ENCODE measurements at regions not wholly inside any gene's neighbourhood (a gene's known extent, or its start where the extent isn't known, plus 50 kb on each side); places are given as distances from the start of the nearest gene placed in this dataset.
"Not testable (repeated sequence)": the region's sequence is repeated elsewhere in the genome, so short reads cannot be mapped to it uniquely, and the experiment has no call there.

DNA sequence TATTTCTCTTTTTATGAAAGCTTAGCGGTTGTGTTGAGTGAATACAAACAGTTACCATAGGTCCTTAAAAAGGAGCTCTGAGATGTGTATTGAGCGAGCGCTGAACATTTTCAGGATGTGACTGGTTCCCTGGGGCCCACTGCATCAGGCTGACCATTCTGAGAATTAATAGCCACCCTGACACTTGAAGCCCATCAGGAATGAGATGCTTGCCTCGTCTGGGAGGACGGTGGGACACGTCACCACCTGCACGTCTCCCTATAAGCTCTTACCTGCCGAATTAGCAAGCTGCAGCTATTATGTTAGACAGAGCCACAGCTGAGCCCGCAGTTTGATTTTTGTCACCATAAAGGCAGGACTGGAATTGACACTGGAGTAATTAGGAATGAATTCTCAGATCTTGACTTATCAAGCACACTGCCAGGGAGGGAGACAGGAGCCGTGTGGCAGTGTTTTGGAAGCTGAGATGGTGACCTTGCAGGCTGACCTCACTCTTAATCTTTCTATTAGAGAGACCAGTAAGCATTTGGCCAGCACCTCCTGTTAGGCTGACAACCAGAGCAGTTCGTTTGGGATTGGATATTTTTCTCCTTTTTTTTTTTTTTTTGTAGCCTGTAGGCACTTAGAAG is 373.1 kb upstream of the WWC1 start:
- DNase-seq (ENCODE audit: extremely low read depth in 1 of 2, low read depth in 1 of 2) = no peak

DNA sequence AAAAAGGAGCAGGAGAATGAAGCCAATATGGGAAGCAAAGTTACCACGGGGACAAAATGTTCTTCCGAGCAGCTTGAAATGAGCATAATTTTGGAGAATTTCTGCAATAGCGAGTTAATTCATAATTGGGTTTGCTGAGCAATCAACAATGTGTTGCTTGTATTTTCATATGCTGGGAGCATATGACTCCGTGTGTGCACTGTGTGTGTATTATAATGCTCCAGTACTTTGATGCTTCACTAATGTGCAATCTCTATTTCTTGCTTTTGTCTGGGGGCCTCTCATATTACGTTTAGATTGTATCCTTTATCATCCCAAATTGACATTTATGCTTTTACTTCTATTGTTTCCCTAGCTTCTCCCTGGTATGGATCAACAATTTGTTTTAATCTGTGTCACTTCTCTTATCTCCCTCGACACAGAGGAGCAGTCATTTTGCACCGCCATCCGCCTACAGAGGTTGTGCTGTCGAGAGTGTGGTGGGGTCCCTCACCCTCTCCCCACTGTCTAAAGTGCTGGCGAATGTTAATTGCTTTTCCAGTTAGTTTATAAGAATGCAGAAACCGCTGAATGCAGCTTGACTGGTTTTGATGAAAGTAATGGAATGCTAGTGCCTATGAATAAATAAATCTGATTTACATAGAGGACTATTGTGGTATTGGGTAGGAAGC is 372.5 kb upstream of the WWC1 start:
- no peak for DNase-seq (ENCODE audit: extremely low read depth in 1 of 2, low read depth in 1 of 2)

DNA sequence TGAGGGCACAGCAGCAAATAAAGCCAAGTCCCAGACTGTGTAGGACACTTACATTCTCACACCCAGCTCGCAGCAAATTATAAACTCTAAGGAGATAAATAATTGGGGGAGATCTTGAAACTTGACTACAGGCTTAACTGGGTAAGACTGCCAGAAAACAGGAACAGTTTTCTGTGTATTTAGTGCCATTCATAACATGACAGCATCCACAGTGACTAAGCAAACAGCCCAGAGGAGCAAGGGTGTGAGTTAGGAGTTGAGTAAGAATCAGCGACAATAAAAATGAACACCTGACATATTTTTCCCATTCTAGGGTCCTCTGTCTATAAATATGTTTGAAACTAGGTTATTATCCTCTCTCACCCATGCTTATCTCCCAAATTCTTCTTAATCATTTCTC is 370.9 kb upstream of the WWC1 start:
- DNase-seq (ENCODE audit: extremely low read depth in 1 of 2, low read depth in 1 of 2) = no peak

DNA sequence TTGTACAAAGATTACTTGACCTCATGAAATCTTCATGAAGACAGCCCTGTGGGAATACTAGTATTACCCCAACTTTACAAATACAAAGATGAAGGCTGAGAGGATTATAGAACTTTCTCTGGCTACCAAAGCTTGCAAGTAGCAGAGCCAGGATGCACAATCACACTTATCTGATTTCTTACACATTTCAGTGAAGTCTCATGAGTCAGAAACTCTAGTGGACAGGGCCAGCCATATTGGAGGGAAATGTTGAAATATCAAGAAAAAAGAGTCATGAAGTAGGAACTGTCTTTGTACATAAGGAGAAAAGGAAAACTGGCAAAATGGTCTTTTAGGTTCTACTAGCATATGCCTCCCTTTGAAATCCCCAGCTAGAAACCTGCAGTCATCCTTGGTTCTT is 369.6 kb upstream of the WWC1 start:
- no peak for DNase-seq (ENCODE audit: extremely low read depth in 1 of 2, low read depth in 1 of 2)

DNA sequence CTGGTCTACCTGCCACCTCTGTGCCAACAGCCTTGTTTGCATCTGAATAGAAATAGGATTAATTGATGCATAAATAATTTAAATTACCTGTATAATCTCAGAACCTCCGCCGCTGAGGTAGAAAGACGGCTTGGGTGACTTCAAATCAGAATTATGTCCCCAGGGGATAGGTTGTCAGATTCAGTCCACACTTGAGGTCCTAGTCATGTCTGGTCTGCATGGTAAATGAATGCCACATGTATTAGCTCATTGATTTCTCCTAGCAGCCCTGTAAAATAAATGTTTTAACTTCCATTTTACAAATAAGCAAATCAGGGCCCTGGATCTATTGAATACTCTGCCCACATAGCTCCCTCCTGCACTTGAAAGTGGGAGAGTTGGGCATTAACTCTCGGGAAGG is 368.0 kb upstream of the WWC1 start:
- DNase-seq (ENCODE audit: extremely low read depth in 1 of 2, low read depth in 1 of 2) = no peak

DNA sequence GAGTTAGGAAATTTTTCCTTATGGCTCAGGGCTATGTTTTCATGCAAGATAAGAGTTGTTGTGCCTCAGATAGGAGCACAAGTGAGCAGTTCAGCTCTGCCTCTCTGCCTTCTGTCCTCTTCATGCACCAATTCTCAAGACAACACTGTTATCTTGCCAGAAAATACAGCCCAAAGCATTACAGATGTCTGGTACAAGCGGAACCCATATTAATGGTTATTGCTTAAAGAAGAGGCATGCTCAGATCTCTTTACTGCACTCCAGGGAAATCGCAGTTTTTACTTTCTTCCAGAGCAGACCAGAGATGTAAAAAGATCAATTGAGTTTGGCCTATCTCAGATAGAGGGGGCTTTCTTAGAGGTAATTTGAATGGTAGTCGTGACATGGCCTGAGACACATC is 361.6 kb upstream of the WWC1 start:
- DNase-seq (ENCODE audit: extremely low read depth in 1 of 2, low read depth in 1 of 2) = no peak

DNA sequence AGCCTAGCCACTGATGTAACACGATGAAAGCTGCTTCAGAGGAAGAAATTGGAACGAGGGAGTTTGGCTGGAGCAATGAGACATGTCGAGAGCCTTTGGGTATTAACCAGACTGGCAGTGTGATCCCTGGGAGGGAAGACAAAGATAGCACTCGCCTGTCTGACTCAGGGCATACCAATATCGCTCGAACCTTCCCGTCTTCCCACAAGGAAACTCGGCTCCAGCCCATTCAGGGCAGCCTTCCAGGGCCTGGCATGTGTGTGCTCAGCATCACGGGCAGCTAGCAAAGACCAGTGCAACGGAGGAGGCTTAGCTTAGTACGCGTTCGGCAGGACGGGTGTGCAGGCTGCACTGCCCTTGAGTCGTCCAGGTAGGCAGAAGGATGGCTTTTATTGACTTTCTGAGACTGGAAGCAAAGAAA is 356.9 kb upstream of the WWC1 start:
- no peak for DNase-seq (ENCODE audit: extremely low read depth in 1 of 2, low read depth in 1 of 2)

DNA sequence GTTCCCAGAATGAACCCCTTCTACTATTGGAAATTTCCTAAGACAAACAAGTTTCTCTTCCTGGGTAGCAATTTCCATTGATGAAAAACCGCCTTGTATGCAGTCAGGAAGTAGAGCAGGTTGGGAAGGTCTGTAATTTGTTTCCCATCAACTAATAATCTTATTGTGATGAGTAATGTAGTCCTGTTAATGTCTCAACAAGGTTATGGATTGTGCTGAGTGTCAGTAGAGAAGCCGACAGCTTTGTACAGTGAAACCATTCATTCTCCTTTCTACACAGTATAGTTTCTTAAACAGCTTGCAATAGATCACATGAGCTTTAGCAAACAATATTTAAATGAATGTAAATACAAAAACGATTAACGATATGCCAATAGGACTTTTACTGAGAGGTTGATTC is 355.4 kb upstream of the WWC1 start:
- no peak for DNase-seq (ENCODE audit: extremely low read depth in 1 of 2, low read depth in 1 of 2)

DNA sequence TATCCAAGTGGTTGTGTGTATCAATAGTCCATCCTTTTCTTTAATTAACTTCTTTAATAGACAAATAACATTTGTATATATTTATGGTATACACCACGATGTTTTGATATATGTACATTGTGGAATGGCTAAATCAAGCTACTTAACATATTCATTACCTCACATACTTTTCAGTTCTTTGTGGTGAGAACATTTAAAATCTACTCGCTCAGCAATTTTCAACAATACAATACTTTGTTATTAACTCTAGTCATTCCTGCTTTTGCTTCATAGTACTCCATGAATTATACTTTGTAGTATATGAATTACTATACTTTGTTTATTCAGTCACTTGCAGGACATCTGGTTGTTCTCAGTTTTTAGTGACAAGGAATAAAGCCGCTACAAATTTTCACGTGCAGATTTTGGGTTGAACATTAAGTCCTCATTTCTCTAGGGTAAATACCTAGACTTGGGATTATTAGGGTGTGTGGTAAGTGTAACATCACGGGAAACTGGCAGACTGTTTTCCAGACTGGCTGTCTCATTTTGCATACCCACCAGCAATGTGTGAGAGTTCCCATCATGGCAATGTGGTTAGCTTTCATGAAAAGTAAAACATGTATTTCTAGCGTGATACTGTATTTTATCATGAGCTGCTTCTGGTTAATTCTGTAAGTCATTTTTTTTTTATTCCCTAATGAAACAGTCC is 354.4 kb upstream of the WWC1 start:
- no peak for DNase-seq (ENCODE audit: extremely low read depth in 1 of 2, low read depth in 1 of 2)

DNA sequence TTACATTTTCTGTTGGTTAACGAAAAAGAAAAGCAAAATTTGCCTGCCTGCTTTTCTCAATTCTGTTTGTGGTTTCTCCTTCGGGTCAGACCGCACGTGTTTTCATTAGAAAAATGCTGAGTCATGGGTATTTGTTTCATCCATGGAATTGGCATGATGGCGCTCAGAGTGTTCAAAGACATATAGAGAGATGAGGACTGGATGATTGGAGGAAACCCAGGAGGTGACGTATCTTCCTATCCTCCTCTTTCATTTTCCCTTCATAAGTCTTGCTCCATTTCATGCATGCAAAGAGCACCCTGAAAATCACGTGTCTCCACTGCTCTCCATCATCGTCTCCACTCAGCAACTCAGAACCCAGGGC is 353.8 kb upstream of the WWC1 start:
- no peak for DNase-seq (ENCODE audit: extremely low read depth in 1 of 2, low read depth in 1 of 2)

DNA sequence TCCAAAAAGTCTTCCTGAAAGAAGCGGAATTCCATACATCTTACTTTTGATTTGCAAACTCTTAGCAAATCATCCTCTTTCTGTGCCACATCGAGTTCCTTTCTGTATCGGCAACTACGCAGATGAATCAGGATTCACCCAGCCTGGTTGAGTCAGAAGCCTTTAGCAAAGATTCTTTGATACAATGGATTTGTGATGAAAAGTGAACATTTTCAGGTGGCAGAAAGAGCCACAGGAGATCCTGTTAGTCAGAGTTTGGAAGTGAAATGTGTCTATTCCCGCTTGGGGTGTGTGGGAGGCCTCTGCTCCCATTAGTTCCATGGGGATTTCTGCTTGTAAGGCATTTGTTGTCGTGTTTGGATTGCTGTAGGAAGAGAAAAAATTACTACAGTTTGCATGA is 351.8 kb upstream of the WWC1 start:
- DNase-seq (ENCODE audit: extremely low read depth in 1 of 2, low read depth in 1 of 2) = no peak

DNA sequence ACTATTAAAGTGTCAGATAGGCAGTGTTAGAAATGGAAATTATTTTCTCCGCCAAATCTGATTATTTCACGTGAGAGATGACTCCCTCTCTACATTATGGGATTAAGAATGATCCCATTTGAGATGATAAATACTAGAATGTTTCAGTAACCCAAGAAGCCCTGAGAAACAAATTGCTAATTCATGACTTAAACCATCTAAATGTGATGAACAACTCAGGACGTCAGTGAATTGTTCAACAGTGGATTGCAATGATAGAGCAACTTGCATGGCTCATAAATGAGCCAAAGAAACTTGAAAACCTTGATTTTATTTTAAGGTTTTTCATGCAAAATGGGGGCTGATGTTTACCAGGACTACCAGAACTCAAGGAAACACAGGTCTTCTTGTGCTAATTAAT is 350.5 kb upstream of the WWC1 start:
- DNase-seq (ENCODE audit: extremely low read depth in 1 of 2, low read depth in 1 of 2) = no peak

DNA sequence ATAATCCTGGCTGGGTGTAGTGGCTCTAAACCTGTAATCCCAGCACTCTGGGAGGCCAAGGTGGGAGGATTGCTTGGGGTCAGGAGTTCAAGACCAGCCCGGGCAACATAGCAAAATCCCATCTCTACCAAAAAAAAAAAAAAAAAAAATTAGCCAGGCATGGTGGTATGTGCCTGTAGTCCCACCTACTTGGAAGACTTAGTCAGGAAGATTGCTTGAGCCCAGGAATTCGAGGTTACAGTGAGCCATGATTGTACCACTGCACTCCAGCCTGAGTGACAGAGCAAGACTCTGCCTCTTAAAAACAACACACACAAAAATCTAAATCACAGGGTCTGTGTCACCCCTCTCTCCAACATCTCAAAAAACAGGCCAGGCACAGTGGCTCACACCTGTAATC is 349.9 kb upstream of the WWC1 start:
- DNase-seq (ENCODE audit: extremely low read depth in 1 of 2, low read depth in 1 of 2) = not testable (repeated sequence)

DNA sequence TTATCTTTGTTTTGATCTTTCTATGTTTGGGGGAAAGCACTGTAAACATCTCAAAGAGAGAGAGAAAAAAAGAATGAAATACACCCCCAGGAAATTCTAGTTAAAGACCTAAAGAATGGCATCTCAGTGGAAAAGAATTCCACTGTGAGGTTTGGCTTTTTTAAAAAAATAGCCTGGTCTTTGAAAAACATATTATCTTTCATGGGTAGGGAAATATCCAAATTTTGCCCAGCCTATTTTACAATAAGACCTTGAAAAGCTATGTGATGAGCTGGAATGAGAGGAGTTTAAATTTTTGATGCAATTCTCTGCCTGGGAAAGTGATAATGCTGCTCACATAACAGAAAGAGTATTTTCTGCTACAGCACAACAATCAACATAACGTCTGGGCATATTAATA is 348.1 kb upstream of the WWC1 start:
- DNase-seq (ENCODE audit: extremely low read depth in 1 of 2, low read depth in 1 of 2) = no peak

DNA sequence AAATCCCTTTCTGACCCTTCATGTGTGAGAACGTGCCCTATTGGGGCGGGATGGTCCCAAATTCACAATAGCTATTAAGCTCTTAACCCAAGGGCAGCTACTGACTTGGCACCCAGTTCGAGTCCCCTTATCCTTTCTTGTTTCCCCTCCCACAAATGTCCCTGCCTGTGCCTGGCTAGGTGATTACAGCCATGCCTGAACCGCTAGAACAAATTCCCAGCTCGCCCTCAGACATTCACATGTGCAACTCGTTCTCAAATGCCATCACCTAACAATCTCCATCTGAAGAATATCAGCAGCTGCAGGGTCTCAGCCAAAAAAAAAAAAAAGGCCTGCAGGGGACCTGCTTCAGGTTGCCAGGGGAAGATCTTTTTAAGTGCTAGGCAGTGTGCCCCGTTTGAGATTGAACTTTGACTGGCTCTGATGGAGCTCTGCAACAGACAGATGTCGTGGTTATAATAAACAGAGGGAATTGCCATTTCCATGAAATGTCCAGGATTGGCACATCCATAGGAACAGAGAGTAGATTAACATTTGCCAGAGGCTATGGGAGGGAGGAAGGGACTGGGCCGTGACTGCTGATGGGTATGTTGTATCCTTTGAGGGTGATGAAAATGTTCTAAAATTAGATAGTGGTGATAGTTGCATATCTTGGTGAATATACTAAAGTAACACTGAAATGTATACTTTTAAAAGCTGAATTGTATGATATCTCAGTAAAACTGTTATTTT is 347.2 kb upstream of the WWC1 start:
- DNase-seq (ENCODE audit: extremely low read depth in 1 of 2, low read depth in 1 of 2) = no peak

DNA sequence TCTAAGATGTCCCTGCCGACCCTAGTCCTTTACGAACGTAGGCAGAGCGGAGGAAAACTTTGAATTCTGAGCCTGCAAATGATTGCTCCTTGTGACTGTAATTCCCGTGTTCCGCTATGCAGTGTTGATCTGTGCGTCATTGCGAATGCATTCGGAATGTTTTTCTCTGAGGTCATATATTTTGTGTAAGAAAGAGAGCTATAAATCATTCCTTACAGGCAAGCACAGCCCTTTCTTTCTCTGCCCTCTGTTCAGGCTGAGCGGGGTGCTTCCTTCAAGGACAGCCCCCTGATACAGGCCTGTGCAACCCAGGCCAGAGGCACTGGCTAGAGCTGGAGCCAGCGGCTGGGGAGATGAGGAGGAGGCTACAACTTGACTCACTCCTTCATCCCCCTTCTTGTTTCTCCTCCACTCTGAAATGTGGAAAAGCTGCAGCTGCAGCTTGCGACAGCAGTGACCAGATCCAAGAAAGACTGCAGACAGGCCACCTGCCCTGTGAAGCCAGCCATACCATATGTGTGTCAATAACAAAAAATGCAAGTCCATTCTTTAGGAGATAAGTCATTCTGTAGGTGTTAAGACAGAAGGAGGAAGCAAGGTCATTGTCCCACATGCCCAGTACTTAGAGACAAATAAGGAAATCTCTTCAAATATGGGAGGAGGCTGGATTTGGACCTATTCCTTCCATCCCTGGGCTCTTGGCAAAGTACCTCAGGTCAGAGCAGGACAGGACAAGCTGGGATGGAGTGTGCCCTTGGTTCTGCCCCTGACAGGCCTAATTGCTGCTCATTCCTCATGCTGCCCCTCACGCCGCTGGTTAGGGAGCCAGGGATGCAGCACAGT is 345.7 kb upstream of the WWC1 start:
- no peak for DNase-seq (ENCODE audit: extremely low read depth in 1 of 2, low read depth in 1 of 2)

DNA sequence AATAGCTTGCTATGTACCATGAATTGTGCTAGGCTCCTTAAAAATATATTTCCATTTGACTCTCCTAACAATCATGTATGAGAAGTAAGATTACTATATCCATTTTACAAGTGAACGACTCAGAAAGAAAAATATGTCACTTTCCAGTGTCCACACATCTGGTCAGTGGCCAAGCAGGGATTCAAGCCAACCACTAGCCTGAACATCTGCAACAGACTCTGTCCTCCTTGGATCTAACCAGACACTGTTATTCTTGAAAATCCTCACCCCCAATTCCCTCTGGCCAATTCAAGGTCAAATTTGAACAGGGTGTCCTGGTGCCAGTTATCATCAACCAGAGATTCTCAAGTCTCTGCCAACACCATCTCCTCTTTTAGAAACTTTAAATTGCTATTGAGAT is 344.1 kb upstream of the WWC1 start:
- no peak for DNase-seq (ENCODE audit: extremely low read depth in 1 of 2, low read depth in 1 of 2)

DNA sequence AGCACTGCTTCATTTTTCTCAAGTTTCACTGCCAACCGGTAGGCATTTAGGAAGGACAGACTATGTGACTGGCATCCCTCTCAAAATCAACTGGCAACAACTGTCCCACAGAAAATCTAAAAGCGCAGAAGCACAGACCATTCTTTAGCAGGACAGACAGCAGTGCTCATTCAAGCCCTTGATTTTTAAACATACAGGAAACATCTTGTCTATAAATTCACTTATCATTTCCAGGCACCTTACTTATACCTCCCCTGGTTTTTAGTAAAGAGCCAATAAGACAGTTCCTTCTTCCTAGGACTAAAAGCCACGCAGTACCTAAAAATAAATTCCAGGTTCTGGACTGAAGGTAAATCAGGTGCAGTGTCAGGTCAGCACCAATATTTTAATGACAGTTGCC is 343.2 kb upstream of the WWC1 start:
- no peak for DNase-seq (ENCODE audit: extremely low read depth in 1 of 2, low read depth in 1 of 2)

DNA sequence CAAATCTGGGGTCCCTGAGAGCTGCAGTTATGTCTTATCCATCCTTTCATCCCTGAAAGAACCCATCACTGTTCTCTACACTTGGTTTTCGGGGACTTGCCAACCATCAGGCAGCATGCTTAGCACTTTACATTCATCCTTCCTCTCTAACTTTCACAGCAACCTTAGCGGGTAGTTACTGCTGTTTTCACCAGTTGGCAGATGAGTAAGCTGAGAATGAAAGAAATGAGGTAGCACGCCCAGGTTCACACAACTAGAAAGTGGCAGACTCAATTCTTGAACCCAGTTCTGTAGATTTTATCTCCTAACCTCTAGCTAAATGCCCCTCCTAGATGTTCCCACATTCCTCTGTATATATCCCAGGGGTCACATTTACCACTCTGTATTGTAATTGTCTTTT is 342.0 kb upstream of the WWC1 start:
- DNase-seq (ENCODE audit: extremely low read depth in 1 of 2, low read depth in 1 of 2) = no peak

DNA sequence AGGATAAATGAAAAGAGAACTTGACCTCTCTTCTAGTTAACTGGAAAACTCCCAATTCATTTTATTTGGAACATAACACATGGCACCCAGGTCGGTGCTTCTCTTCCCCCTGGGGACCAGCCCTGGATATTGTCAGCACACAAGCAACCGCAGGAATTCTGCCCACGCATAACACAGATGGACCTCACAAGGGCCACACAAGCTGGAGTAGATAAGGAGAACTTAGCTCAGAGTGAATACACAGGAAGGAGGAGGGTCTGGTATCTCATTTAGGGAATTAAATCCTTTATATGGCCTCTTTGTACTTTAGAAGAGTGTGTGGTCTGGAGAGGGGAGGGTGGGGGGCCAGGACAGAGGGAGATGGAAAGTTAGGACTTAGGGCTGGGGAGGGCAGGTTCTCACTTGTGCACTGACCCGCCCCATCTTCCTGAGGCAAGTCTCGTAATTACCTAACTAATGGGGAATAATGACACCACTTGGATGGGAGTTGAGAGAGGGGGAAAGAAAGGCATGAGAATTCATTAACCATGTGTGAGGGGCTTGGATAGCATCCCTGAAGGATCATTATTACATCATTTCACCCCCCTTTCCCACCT is 341.2 kb upstream of the WWC1 start:
- DNase-seq (ENCODE audit: extremely low read depth in 1 of 2, low read depth in 1 of 2) = no peak

DNA sequence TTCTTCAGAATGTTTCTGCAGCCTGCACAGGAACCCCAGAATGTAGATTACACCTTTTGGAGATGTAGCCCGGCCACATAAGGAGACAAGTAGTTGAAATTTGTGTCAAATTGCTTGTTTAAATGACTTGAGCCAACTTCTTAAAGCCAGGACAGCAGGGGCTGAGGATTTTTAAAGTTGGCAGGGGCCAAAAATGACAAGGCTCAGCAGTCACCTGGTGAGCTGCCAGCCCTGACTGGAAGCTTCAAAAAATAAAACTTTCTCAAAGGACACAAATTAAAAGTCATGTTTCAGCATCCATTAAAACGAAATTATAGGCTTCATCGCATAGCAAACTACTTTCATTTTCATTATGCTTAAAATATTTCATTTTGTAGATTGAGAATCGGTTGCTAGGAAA is 340.3 kb upstream of the WWC1 start:
- no peak for DNase-seq (ENCODE audit: extremely low read depth in 1 of 2, low read depth in 1 of 2)
